IMR-90 (cell line): ENCODE measurements at regions not wholly inside any gene's neighbourhood (a gene's known extent, or its start where the extent isn't known, plus 50 kb on each side); places are given as distances from the start of the nearest gene placed in this dataset.

Source experiments
- ATAC-seq: fragments of 200-7000 bp; cut with Tn5 transposase; 2 replicates; pipeline ENCODE4 v1.9.1; 2020; ENCODE audit warnings: low read depth, mild to moderate bottlenecking, moderate library complexity
- BruUV-seq: library from RNA; stranded (reverse); fragments of 400-500 nt; replicated peaks from 2 replicates; lab custom pipeline; 2021; lab: Mats Ljungman, UMichigan
- CTCF ChIA-PET: fragments of 300-600 bp; formaldehyde crosslinking; extraction: SDS; loops from one replicate; lab custom pipeline; 2021; ENCODE audit warnings: antibody characterized with exemption; lab: Yijun Ruan, JAX
- POLR2A ChIA-PET: fragments of 300-600 bp; sonication (Branson Sonifier 250); formaldehyde crosslinking; loops from one replicate; lab custom pipeline; 2022; ENCODE audit warnings: antibody characterized with exemption; ENCODE audit not compliant: unreplicated experiment; lab: Charles Lee
- DNase-seq: peaks from one replicate; pipeline ENCODE4 v3.0.0; 2013
- H2AFZ ChIP-seq: replicated peaks from 2 replicates; pipeline ENCODE3; 2013; ENCODE audit warnings: low read length, mild to moderate bottlenecking; ENCODE audit not compliant: poor library complexity
- H2AK5ac ChIP-seq: 2 replicates; pipeline ENCODE4 v1.6.1; 2013; ENCODE audit warnings: low read depth, low read length, inconsistent platforms
- H2AK9ac ChIP-seq: replicated peaks from 2 replicates; pipeline ENCODE3; 2013; ENCODE audit warnings: mild to moderate bottlenecking, low read depth, low read length, moderate library complexity; ENCODE audit not compliant: poor library complexity
- H2BK120ac ChIP-seq: 2 replicates; pipeline ENCODE4 v1.6.1; 2013; ENCODE audit warnings: low read depth, low read length, inconsistent platforms
- H2BK15ac ChIP-seq: 3 replicates; pipeline ENCODE4 v1.6.1; 2013; ENCODE audit warnings: low read depth, low read length, inconsistent platforms
- H2BK20ac ChIP-seq: 2 replicates; pipeline ENCODE4 v1.6.1; 2013; ENCODE audit warnings: low read depth, mild to moderate bottlenecking, inconsistent platforms, low read length, moderate library complexity
- H2BK5ac ChIP-seq: 2 replicates; pipeline ENCODE4 v1.6.1; 2013; ENCODE audit warnings: mild to moderate bottlenecking, low read depth, low read length, inconsistent platforms; ENCODE audit not compliant: poor library complexity, severe bottlenecking
- H3K14ac ChIP-seq: replicated peaks from 2 replicates; pipeline ENCODE4 v1.6.1; 2013; ENCODE audit warnings: low read depth, low read length, inconsistent platforms
- H3K18ac ChIP-seq: 2 replicates; pipeline ENCODE4 v1.6.1; 2013; ENCODE audit warnings: low read depth, low read length, control low read depth
- H3K23ac ChIP-seq: 2 replicates; pipeline ENCODE4 v1.6.1; 2013; ENCODE audit warnings: low read depth, low read length, inconsistent platforms
- H3K27ac ChIP-seq: 2 replicates; pipeline ENCODE4 v1.5.1; 2013; ENCODE audit warnings: mild to moderate bottlenecking, control low read depth, low read length; ENCODE audit not compliant: insufficient read depth
- H3K27me3 ChIP-seq: 2 replicates; pipeline ENCODE4 v1.6.1; 2013; ENCODE audit warnings: low read length; ENCODE audit not compliant: control insufficient read depth, insufficient read depth
- H3K36me3 ChIP-seq: 2 replicates; pipeline ENCODE4 v1.6.1; 2013; ENCODE audit warnings: low read length, mixed read lengths; ENCODE audit not compliant: control insufficient read depth, insufficient read depth
- H3K4ac ChIP-seq: 2 replicates; pipeline ENCODE4 v1.6.1; 2013; ENCODE audit warnings: low read depth, low read length, inconsistent platforms
- H3K4me1 ChIP-seq: 2 replicates; pipeline ENCODE4 v1.6.1; 2013; ENCODE audit warnings: low read length, mixed read lengths; ENCODE audit not compliant: control insufficient read depth, insufficient read depth
- H3K4me2 ChIP-seq: 2 replicates; pipeline ENCODE4 v1.6.1; 2013; ENCODE audit warnings: low read depth, mild to moderate bottlenecking, control low read depth, low read length, moderate library complexity
- H3K4me3 ChIP-seq: 2 replicates; pipeline ENCODE4 v1.5.1; 2013; ENCODE audit warnings: low read depth, mild to moderate bottlenecking, control low read depth, low read length, moderate library complexity; ENCODE audit not compliant: insufficient read depth
- H3K56ac ChIP-seq: 2 replicates; pipeline ENCODE4 v1.6.1; 2013; ENCODE audit warnings: low read length, inconsistent platforms; ENCODE audit not compliant: insufficient read depth; ENCODE audit errors: extremely low read depth
- H3K79me1 ChIP-seq, 2 experiments: 2 replicates each; pipeline ENCODE4 v1.6.1; 2013; ENCODE audit warnings: low read length in 2 of 2, inconsistent platforms in 1 of 2, low read depth in 1 of 2
- H3K9ac ChIP-seq: 2 replicates; pipeline ENCODE4 v1.6.1; 2013; ENCODE audit warnings: low read depth, low read length, control low read depth
- H3K9me1 ChIP-seq: 2 replicates; pipeline ENCODE4 v1.6.1; 2013; ENCODE audit warnings: low read length, inconsistent platforms; ENCODE audit not compliant: insufficient read depth
- H3K9me3 ChIP-seq: 2 replicates; pipeline ENCODE4 v1.6.1; 2013; ENCODE audit warnings: low read length; ENCODE audit not compliant: control insufficient read depth, insufficient read depth
- H4K20me1 ChIP-seq: 2 replicates; pipeline ENCODE4 v1.6.1; 2013; ENCODE audit warnings: low read length, inconsistent platforms; ENCODE audit not compliant: insufficient read depth
- H4K5ac ChIP-seq: 2 replicates; pipeline ENCODE4 v1.6.1; 2013; ENCODE audit warnings: mild to moderate bottlenecking, low read depth, low read length, control low read depth
- H4K8ac ChIP-seq, 2 experiments: 2 replicates each; pipeline ENCODE4 v1.6.1; 2013; ENCODE audit warnings: low read depth in 2 of 2, low read length in 2 of 2, control low read depth in 1 of 2, inconsistent platforms in 1 of 2
- H4K91ac ChIP-seq: 2 replicates; pipeline ENCODE4 v1.6.1; 2013; ENCODE audit warnings: low read depth, low read length, inconsistent platforms; ENCODE audit not compliant: insufficient read depth
- CEBPB ChIP-seq: IDR thresholded peaks from 2 replicates; pipeline ENCODE4 v1.6.1; 2012; ENCODE audit warnings: low read depth, low read length, improper control_type of control experiment
- RCOR1 ChIP-seq: IDR thresholded peaks from 2 replicates; pipeline ENCODE4 v1.6.1; 2012; ENCODE audit warnings: mild to moderate bottlenecking, low read length, improper control_type of control experiment; ENCODE audit not compliant: insufficient replicate concordance
- RFX5 ChIP-seq: IDR thresholded peaks from 2 replicates; pipeline ENCODE4 v1.8.0; 2012; ENCODE audit warnings: low read depth, mild to moderate bottlenecking, low read length, moderate library complexity
- SMC3 ChIP-seq: fragments of 150-350 bp; IDR thresholded peaks from 2 replicates; pipeline ENCODE4 v1.6.1; 2016; ENCODE audit warnings: low read depth, mild to moderate bottlenecking, antibody characterized with exemption, low read length, moderate library complexity
- WGBS, 2 experiments: methylation state at CpG; one replicate each; pipeline versions ENCODE4 v1.1.5 to v1.1.7; 2013; ENCODE audit warnings: missing lambda C conversion rate in 2 of 2; ENCODE audit not compliant: insufficient read length in 1 of 2; ENCODE audit errors: extremely low coverage in 2 of 2; 5-methylcytosine and 5-hydroxymethylcytosine counted together
- dilution Hi-C: fragments of 300-500 bp; cut with HindIII; formaldehyde crosslinking; loops from one replicate; pipeline ENCODE4 v1.14.3; 2018; ENCODE audit warnings: low sequenced_read_pairs; ENCODE audit not compliant: unreplicated experiment
- in situ Hi-C: fragments of 300-500 bp; cut with MboI; formaldehyde crosslinking; loops from 3 replicates; pipeline ENCODE4 v1.14.3; 2019; ENCODE audit warnings: low sequenced_read_pairs, inconsistent platforms, mixed read lengths
- intact Hi-C: fragments of 100-400 bp; cut with micrococcal nuclease; formaldehyde crosslinking; loops from 2 replicates; pipeline ENCODE4 v1.10.0; 2022
- TF ChIP-seq, protein P1 (sequence below): fragments of 150-350 bp; IDR thresholded peaks from 2 replicates; pipeline ENCODE4 v1.6.1; 2017; ENCODE audit warnings: mild to moderate bottlenecking, antibody characterized with exemption, low read length, low read depth

DNA sequence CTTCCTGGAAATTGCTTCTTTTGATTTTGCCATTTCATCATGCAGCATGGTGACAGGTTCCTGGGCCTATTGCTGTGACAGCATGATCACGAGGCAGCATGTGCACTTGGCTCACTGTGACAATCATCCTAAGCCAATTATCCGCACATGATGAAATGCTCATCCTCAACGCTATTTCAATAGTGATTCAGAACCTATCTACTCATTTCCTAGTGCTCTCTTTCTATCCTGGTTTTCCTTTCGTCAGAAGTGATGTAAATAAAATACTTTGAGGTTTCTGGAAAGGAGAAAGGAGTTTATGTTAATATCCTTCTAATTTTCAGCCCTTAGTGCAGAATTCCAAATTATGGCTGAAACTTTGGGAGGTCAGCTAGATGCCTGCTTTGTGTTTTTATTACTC lies 110.6 kb upstream of the ADAMTS5 start:
- Histone ChIP-seq H3K9ac (no peak overlapping the region), H3K4me1 (0 out of 2 replicates have a peak, but pooled peaks cover 2% of the 10 kb centered on the region), H3K9me1 (peaks cover 2% of the 10 kb centered on the region; the same call in 1 of the 2 replicates), H4K20me1 (no peaks in the 10 kb centered on the region), H4K91ac (no peak overlapping the region), H3K9me3 (no peaks in the 10 kb centered on the region), H2BK15ac (0 out of 3 replicates have a peak overlapping the region, but pooled peaks have one; percentile 12), H4K5ac (no peak overlapping the region), H3K79me1 (no peaks in the 10 kb centered on the region), H2AK9ac (no peak overlapping the region), H2AK5ac (peak overlapping the region; percentile 13), H2BK5ac (no peak overlapping the region), H3K27ac (no peak overlapping the region), H3K18ac (no peak overlapping the region), H3K27me3 (no peaks in the 10 kb centered on the region), H2BK120ac (no peak overlapping the region), H3K4me3 (no peak overlapping the region), H3K14ac (no peak overlapping the region), H3K4ac (no peak overlapping the region), H3K36me3 (no peaks in the 10 kb centered on the region), H3K4me2 (peak overlapping the region; percentile 19; the same call in 1 of the 2 replicates), H2AFZ (no peak overlapping the region), H2BK20ac (peak overlapping the region; percentile 33; the same call in 1 of the 2 replicates), H3K56ac (no peak overlapping the region), H3K23ac (no peak overlapping the region), H4K8ac (no peak overlapping the region)
- intact Hi-C loops, result no loop called here
- BruUV-seq, result no TSS peak
- dilution Hi-C loops, result no loop called here
- ATAC-seq, result no peak
- ChIA-PET POLR2A (no interaction called here), CTCF (no interaction called here)
- WGBS, 2 experiments, result 86% methylated on average over 1 of the region's 4 CpGs; no CpG with 5 or more reads in 1 of the 2 experiments
- DNase-seq, result peak; percentile 17
- TF ChIP-seq, protein P1, sequence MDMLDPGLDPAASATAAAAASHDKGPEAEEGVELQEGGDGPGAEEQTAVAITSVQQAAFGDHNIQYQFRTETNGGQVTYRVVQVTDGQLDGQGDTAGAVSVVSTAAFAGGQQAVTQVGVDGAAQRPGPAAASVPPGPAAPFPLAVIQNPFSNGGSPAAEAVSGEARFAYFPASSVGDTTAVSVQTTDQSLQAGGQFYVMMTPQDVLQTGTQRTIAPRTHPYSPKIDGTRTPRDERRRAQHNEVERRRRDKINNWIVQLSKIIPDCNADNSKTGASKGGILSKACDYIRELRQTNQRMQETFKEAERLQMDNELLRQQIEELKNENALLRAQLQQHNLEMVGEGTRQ, result no peak
- TF ChIP-seq RFX5, result no peak
- no peak for TF ChIP-seq RCOR1
- no peak for TF ChIP-seq CEBPB
- TF ChIP-seq SMC3, result no peak
- in situ Hi-C loops, result no loop called here
